Iris pigment epithelial cell (primary cell): ENCODE measurements at regions not wholly inside any gene's neighbourhood (a gene's known extent, or its start where the extent isn't known, plus 50 kb on each side); places are given as distances from the start of the nearest gene placed in this dataset.
"Not testable (repeated sequence)": the region's sequence is repeated elsewhere in the genome, so short reads cannot be mapped to it uniquely, and the experiment has no call there.

Experiments
- DNase-seq: peaks from one replicate; pipeline ENCODE4 v3.0.0-alpha.2; 2011; ENCODE audit warnings: low read depth

- DNase-seq, result no peak
Observed at GRCh38 chr11:96447208-96448110, 57.6 kb downstream of the JRKL start.

GRCh38 chr11:96448225-96448624 is 58.4 kb downstream of the JRKL start:
- DNase-seq, result no peak

- no peak for DNase-seq
Observed at GRCh38 chr11:96456111-96456510, 66.3 kb downstream of the JRKL start.

- no peak for DNase-seq
Observed at GRCh38 chr11:96459751-96460150, 69.9 kb downstream of the JRKL start.

GRCh38 chr11:96461871-96462270 is 72.1 kb downstream of the JRKL start:
- DNase-seq, result no peak

- DNase-seq, result peak; percentile 79
Observed at GRCh38 chr11:96464700-96465307, 75.0 kb downstream of the JRKL start.

- no peak for DNase-seq
Observed at GRCh38 chr11:96465512-96465911, 75.7 kb downstream of the JRKL start.

GRCh38 chr11:96466607-96467006 is 76.8 kb downstream of the JRKL start:
- no peak for DNase-seq

GRCh38 chr11:96469776-96470175 is 80.0 kb downstream of the JRKL start:
- DNase-seq, result no peak

- DNase-seq, result no peak
Observed at GRCh38 chr11:96470521-96470920, 80.7 kb downstream of the JRKL start.

- no peak for DNase-seq
Observed at GRCh38 chr11:96472085-96472484, 82.3 kb downstream of the JRKL start.

- no peak for DNase-seq
Observed at GRCh38 chr11:96474263-96474662, 84.5 kb downstream of the JRKL start.

- DNase-seq, result no peak
Observed at GRCh38 chr11:96481204-96481603, 91.4 kb downstream of the JRKL start.

- no peak for DNase-seq
Observed at GRCh38 chr11:96481771-96482170, 92.0 kb downstream of the JRKL start.

- DNase-seq, result no peak
Observed at GRCh38 chr11:96482193-96482592, 92.4 kb downstream of the JRKL start.

GRCh38 chr11:96483374-96483955 is 93.7 kb downstream of the JRKL start:
- no peak for DNase-seq

GRCh38 chr11:96484361-96484760 is 94.5 kb downstream of the JRKL start:
- no peak for DNase-seq

- peak; percentile 57 for DNase-seq
Observed at GRCh38 chr11:96486890-96487611, 97.2 kb downstream of the JRKL start.

GRCh38 chr11:96488911-96489310 is 99.1 kb downstream of the JRKL start:
- DNase-seq, result not testable (repeated sequence)

GRCh38 chr11:96500440-96500839 is 110.6 kb downstream of the JRKL start:
- no peak for DNase-seq

- no peak for DNase-seq
Observed at GRCh38 chr11:96506041-96506440, 116.2 kb downstream of the JRKL start.

- DNase-seq, result no peak
Observed at GRCh38 chr11:96506953-96507354, 117.1 kb downstream of the JRKL start.
